ENCODE measurements at regions not wholly inside any gene's neighbourhood (a gene's known extent, or its start where the extent isn't known, plus 50 kb on each side); places are given as distances from the start of the nearest gene placed in this dataset.

DNA sequence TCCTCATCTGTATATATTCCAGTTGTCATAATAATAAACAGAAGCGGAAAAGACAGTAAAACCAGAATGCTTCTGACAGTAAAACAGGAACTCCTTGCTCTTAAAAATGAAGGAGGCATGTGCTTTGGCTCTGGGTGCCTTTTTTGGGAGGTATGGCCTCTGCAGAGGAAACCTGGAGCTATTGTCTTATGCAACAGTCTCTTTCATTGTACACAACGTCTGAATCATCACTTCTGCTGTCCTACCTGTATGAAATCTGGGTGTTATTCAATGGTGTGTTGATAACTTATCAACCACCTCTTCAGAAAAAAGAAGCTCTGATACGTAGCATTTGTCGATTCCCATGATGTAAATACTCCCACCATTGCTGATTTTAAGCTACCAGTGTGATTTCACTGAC, 64.8 kb downstream of the CDCA7 start:
- no peak for DNase-seq

- DNase-seq: no peak
Observed at GRCh38 chr2:173424886-173425285, 70.2 kb downstream of the CDCA7 start.

DNA sequence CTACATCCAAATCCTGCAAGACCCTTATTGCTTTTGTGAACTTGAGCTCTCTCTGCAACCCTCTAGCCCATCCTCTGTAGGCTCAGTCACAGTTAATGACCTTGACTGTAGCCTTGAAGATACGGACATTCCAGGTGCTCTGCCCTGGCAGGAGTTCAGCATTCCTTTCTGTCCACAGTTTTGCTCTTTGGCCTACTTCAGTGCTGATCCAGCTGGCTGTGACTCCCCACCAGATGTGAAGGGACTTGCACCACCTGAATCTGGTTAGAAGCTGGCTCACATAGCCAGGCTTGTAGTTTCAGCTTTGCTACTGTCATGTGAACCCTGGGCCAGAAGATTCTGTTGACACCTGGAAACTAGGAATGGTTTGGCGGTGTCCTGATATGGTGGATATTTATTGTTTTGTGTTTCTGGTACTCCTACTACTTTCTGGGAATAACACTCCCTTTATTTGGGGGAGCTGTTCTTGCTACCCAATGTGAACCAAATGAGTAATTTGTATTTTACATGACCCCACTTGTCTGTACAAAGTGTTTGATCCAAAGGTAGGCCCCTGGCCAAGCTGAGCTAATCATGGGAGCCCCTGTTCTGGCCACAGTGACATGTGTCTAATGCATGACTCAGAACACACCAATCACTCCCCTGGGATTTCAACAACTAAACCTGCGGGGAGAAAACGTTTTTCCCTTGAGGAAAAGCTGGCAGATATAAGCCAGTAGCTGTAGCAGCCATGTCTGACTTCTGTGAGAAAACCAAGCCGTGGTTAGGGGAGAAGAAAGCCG, 73.4 kb downstream of the CDCA7 start:
- DNase-seq: no peak

DNA sequence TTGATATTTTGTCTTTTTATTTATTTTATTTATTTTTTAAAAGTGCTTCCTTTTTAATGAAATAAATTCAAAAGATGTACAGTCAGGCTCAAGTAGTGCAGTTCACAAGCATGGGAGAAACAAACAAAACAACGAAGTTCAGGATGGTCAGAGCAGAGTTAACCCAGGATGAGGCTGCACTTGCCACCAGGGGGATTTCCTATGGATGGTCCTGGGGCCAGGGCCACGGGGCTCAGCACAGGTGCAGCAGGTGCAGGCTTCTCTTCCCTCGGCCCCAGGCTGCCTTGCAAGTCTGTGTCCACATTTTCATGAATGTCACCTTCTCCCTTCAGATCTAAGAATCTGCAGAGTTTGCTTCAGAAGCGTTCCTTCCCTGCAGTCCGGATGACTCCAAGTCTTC, 76.5 kb downstream of the CDCA7 start:
- DNase-seq: no peak

DNA sequence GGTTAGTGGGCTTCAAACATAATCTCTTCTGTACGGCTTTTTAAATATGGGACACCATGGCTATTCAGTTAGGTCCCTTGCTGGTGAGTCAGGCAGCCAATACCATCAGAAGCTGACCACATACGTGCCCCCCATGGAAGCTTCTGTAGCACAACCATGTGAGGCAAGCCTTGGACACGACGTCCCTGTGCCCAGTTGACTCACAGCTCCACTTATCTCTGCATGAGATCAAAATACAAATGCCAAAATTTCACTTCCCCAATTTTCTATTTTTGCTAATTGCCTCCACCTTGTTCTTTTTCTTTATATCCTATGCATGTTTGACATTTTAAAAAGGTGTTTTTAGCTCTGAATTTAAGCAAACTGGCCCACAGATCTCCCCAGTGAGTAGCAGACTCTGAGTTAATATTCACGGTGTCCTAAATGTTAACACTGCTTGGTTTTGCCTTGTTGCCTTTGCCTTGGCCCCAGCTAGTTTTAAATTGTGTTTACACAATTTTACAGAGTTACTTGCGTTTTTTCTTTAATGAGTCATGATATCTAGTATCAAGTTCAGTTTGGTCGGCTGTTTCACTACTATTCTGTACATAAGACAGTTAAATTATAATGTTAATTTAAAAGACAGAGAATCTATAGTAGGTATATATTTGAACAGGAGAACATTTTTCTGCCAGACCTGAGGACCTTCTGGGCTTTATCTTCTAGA, 77.5 kb downstream of the CDCA7 start:
- no peak for DNase-seq

DNA sequence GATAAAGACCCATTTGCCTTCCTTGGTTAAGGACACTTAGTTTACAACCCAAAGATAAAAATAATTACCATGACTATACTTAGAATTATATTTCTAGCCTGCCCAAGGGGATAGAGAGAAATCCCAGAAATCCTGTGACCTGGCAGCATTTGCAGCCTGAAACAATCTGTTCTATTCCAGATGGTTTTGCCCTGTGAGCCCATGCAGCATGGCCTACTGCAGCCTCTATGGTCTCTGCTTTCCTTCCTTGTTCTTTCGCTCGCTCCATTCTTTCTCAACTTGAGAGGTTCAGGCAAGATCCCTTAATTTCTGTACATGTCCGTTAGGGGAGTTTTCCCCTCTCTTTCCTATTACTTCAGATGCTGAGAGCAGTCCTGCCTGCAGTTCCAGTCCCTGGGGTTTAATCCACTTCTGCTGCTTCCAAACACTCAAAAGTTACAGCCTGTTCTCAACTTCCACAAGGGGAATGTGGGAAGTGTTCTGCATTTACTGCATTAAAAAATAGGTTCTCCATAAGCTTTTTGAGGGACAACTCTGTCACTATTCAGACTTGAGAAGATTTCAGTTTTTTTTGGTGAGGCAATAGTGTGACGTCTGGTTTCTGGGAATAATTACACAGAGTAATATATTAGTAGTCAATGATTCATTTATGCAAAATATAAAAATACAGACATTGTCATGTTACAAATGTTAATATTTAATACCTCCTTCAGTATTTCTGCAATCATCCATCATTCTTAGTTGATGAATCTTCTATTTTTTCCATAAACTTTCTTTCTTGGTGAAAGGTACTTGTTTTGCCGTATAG, 80.3 kb downstream of the CDCA7 start:
- DNase-seq: no peak

GRCh38 chr2:173435574-173435973, 80.9 kb downstream of the CDCA7 start:
- DNase-seq: no peak

- DNase-seq: no peak
Observed at GRCh38 chr2:173436088-173436487, 81.4 kb downstream of the CDCA7 start.

DNA sequence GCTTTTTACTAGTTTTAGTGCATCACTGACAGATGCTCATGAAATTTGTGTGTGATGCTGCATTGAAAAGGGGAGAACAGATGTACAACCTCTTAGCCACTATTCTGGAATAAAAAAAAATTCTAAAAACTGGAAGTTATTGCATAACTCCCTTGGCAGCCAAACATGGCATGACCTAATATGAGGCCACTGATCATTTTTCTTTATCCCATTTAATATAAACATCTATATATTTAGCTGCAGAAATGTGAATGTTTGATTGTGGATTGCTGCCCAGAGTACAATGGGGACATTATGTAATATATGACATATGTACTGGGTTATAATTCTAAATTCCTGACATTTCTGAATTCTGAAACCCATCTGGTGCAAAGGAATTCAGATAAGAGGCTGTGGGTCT, 86.5 kb downstream of the CDCA7 start:
- DNase-seq: no peak

DNA sequence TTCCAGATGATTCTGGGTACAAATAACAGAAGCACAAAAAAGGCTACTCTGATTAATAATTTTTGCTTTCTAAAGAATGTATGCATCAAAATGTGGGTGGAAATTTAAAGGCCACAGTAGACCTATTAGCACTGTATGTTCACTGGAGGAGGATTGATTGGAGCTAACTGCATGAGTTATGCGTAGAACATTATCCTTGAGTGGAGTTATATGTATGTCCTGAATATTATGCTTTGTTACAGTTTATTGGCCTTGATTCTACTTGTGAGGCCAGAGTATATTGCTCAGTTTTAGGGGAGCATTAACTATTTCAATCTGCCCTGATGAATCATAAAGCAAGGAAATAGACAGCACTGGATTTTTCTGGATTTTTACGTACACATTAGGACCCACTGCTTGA, 87.9 kb downstream of the CDCA7 start:
- DNase-seq: no peak

- no peak for DNase-seq
Observed at GRCh38 chr2:173446722-173447121, 92.0 kb downstream of the CDCA7 start.

- DNase-seq: peak; percentile 78
Observed at GRCh38 chr2:173448938-173449471, 94.3 kb downstream of the CDCA7 start.

DNA sequence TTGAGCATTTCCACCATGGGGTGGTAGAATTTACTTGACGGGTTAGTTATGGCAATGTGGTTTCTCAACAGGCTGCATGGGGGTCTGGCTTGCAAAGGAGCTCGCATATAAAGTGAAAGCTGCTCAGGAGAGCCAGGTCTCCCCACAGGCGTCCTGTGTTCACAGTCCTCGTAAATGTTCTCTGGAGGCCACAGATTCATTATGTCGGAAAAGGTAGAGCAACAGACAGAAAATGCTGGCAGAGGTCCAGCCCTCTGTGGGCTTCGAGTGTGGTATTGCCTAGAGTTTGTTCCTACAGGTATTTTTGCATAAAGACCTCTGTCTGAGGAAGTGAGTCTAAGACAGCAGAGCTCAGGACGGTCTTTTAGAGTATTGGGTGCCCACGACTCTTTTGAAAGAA, 96.4 kb downstream of the CDCA7 start:
- DNase-seq: no peak

DNA sequence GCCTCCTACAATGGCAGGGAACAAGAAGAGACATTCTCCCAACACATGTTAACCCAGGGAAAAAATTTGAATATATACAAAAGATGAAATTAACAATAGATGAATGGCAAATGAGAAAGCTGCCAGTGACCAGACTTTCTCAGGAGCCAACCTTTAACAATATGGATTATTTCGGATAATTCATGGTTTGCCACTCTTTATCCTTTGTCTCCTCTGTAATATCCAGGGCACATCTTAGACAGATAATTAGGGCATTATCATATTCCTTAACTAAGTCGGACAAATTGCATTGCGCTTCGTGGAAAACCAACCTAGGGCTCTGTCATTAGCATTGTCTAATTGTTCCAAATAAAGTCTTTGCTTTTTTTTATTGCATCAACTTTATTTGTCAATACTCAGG, 97.3 kb downstream of the CDCA7 start:
- DNase-seq: no peak

DNA sequence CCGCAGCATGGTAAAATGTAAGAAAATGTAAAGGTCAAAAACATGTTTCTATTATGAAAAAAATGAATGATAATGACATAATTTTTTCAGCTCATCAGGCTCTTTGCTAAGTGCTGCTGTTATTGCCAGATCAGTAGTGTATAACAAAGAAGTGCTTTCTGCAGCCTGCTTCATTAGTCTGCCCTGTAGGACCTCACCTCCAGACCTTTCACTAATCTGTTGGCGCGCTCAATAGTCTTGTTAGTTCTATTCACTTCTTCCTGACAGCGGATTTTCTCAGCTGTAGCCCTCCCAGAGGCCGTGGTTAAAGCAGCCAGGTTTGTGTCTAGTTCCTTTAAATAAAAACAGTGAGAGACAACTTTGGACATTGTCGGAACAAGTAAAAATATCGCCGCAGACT, 97.7 kb downstream of the CDCA7 start:
- DNase-seq: no peak

DNA sequence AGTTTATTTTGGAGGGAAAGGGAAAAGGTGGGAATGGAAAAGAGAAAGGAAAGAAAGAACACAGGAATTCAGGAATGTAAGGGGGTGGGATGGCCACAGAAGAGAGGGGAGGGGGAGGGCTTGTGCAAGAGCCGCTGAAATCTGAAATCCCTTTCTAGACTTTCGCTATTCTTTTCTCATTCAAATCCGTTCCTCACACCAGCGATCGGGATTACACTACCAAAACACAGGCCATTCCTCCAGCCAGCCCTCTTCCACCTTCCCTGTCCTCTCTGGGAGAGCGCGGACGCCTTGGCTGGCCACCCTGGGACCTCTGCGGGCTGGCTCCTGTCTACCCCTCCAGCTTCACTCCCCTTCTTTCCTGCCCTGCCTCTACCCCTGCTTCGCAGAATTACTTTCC, 102.3 kb downstream of the CDCA7 start:
- no peak for DNase-seq

DNA sequence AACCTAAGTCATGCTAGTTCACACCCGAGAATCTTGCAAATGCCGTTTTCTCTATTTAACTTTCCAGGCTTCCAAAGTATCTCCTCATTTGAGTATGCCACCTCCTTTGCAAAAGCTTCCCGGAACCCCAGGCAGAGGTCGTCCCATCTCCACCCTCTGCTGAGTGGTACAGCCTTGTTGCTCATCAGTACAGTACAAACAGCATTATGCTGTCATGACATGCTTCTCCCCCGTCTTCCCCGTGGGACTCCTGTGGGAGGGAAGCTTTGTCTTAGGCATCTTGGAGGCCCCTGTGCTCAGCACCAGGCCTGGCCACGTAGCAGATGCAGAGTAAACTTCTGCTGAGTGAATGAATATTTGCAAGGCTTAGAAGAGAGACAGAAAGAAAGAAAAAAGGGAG, 102.7 kb downstream of the CDCA7 start:
- DNase-seq: no peak

GRCh38 chr2:173458991-173459780, 104.5 kb downstream of the CDCA7 start:
- DNase-seq: no peak

DNA sequence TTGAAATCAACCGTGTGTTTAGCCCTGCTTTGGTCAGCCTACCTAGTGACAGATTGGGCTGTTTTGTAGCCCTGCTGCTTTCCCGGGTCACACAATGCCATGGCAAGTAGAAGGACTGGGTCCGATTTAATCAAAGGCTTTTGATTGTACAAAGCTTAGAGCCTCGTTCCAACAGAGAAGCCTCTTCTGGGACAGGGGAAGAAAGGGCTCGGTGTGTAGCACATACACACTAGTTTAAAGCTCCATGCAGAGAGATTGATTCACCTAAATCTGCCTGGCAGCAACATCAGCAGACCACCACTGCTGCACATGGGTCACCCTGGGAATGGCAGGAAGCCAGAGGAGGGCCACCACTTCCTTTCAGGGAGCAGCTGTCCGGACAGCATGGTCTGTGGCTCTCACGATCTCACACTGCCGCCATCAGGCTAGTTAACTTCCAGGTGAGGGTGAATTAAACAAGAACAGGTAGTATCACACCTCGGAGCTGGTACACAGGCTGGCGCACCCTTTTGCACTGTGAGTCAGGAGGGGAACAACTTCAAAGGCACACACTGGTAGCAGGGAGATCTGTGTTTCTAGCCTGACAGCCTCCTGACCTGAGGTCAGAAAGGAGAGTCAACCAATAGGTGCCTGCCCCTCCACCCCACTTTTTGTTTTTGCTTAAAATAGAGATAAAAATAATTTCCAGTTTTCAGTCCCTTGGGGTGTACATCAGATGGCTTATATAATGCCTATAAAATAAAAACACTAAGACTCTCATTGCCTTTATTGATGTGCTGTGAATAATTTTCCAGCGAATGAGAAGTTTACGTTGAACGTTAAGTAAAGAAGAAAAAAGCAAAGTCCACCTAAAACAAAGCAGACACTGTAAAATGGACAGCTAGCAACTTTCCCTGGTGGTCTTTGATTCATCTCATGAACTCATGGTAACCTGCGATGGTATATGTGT, 108.5 kb downstream of the CDCA7 start:
- no peak for DNase-seq

- DNase-seq: no peak
Observed at GRCh38 chr2:173463846-173464245, 109.2 kb downstream of the CDCA7 start.

DNA sequence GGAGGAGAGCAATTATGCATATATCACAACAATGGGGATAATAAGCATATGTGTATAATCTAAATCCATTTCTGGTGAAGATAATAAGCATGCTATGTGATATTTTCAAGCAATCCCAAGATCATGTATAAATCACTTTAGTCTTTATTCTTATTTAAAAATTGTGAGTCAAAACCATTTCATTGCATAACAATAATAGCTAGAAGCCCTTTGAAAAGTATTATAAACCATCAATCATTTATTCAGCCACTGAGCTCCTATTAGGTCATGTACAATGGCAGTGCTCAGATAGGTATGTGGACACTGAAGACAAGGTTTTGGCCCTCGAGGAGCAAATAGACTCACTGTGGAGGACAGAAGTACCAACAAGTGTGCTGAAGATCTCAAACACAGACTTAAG, 113.1 kb downstream of the CDCA7 start:
- DNase-seq: no peak

Measured in kidney glomerular epithelial cell (primary cell).